Keratinocyte (primary cell): ENCODE measurements at regions not wholly inside any gene's neighbourhood (a gene's known extent, or its start where the extent isn't known, plus 50 kb on each side); places are given as distances from the start of the nearest gene placed in this dataset.

ENCODE experiments used
- DNase-seq: peaks from one replicate; pipeline ENCODE4 v3.0.0-alpha.2; 2011; ENCODE audit warnings: low read depth, missing footprints, low spot score
- FAIRE-seq: peaks from 2 replicates; lab custom pipeline; 2011; peaks lifted over from hg19 to GRCh38; lab: Jason Lieb, UNC
- H2AFZ ChIP-seq: 2 replicates; pipeline ENCODE4 v1.6.0; 2012; ENCODE audit warnings: low read length, control low read depth, inconsistent platforms; ENCODE audit not compliant: control insufficient read depth
- H3K27ac ChIP-seq: 2 replicates; pipeline ENCODE4 v1.5.1; 2011; ENCODE audit warnings: low read length; ENCODE audit not compliant: control insufficient read depth, insufficient read depth
- H3K27me3 ChIP-seq: 3 replicates; pipeline ENCODE4 v1.6.0; 2011; ENCODE audit warnings: low read length; ENCODE audit not compliant: control insufficient read depth, insufficient read depth; ENCODE audit errors: extremely low read depth
- H3K36me3 ChIP-seq, 2 experiments: 2 replicates in 1 of 2; 3 replicates in 1 of 2; pipeline ENCODE4 v1.5.1; 2011; ENCODE audit warnings: low read length in 2 of 2, mild to moderate bottlenecking in 1 of 2; ENCODE audit not compliant: control insufficient read depth in 2 of 2, insufficient read depth in 2 of 2; ENCODE audit errors: extremely low read depth in 1 of 2
- H3K4me1 ChIP-seq: 3 replicates; pipeline ENCODE4 v1.5.1; 2011; ENCODE audit warnings: low read length; ENCODE audit not compliant: control insufficient read depth, insufficient read depth; ENCODE audit errors: extremely low read depth
- H3K4me2 ChIP-seq: 3 replicates; pipeline ENCODE4 v1.6.0; 2011; ENCODE audit warnings: low read depth, low read length; ENCODE audit not compliant: control insufficient read depth, insufficient read depth; ENCODE audit errors: extremely low read depth
- H3K4me3 ChIP-seq, 3 experiments: fragments of 200-600 bp in 1 of 3; sonication (generic) in 1 of 3; 2 replicates in 2 of 3; 3 replicates in 1 of 3; pipeline ENCODE4 v1.5.1; 2011 to 2016; ENCODE audit warnings: low read length in 3 of 3, mild to moderate bottlenecking in 3 of 3, control low read depth in 2 of 3, inconsistent platforms in 1 of 3, low read depth in 1 of 3, mixed read lengths in 1 of 3, mixed run types in 1 of 3, moderate library complexity in 1 of 3; ENCODE audit not compliant: control insufficient read depth in 2 of 3, insufficient read depth in 2 of 3; ENCODE audit errors: extremely low read depth in 1 of 3
- H3K79me2 ChIP-seq: 2 replicates; pipeline ENCODE4 v1.6.0; 2012; ENCODE audit warnings: low read length; ENCODE audit not compliant: control insufficient read depth, insufficient read depth
- H3K9ac ChIP-seq: 3 replicates; pipeline ENCODE4 v1.6.0; 2011; ENCODE audit warnings: low read length; ENCODE audit not compliant: control insufficient read depth, insufficient read depth; ENCODE audit errors: extremely low read depth
- H3K9me1 ChIP-seq: 3 replicates; pipeline ENCODE4 v1.6.0; 2011; ENCODE audit warnings: low read length; ENCODE audit not compliant: control insufficient read depth, insufficient read depth; ENCODE audit errors: extremely low read depth
- H3K9me3 ChIP-seq: 2 replicates; pipeline ENCODE4 v1.5.1; 2012; ENCODE audit warnings: low read depth, low read length; ENCODE audit not compliant: control insufficient read depth
- H4K20me1 ChIP-seq: 3 replicates; pipeline ENCODE4 v1.6.0; 2011; ENCODE audit warnings: low read length; ENCODE audit not compliant: control insufficient read depth, insufficient read depth; ENCODE audit errors: extremely low read depth
- CTCF ChIP-seq, 3 experiments: IDR thresholded peaks in 1 of 3; conservative IDR thresholded peaks in 1 of 3; optimal IDR thresholded peaks in 1 of 3; 2 replicates in 2 of 3; 3 replicates in 1 of 3; pipeline versions ENCODE3 to v1.5.1; 2011; ENCODE audit warnings: low read length in 3 of 3, mild to moderate bottlenecking in 3 of 3, moderate library complexity in 2 of 3, control low read depth in 1 of 3, inconsistent platforms in 1 of 3; ENCODE audit not compliant: insufficient read depth in 2 of 3; ENCODE audit errors: extremely low read depth in 1 of 3
- EZH2 ChIP-seq: IDR thresholded peaks from one replicate; pipeline ENCODE4 v1.6.1; 2012; ENCODE audit warnings: inconsistent platforms, mild to moderate bottlenecking, low read length, moderate library complexity
- dilution Hi-C: fragments of 300-500 bp; cut with MboI; formaldehyde crosslinking; loops from one replicate; pipeline ENCODE4 v1.7.0; 2020; ENCODE audit warnings: low sequenced_read_pairs; ENCODE audit not compliant: extremely low pct_ligation_motif_present

GRCh38 chr3:27591312-27592210, 107.4 kb upstream of the SLC4A7 start:
- Histone ChIP-seq H3K36me3 (no peaks in the 10 kb centered on the region), H3K4me1 (peaks cover 27% of the 10 kb centered on the region), H4K20me1 (no peaks in the 10 kb centered on the region), H3K27ac (no peak overlapping the region), H3K4me3 (no peak overlapping the region), H3K79me2 (no peaks in the 10 kb centered on the region), H3K9me3 (no peaks in the 10 kb centered on the region), H3K4me2 (no peak overlapping the region), H3K9ac (no peak overlapping the region), H2AFZ (peak overlapping the region; percentile 84), H3K9me1 (no peaks in the 10 kb centered on the region), H3K27me3 (no peaks in the 10 kb centered on the region)
- FAIRE-seq (no peak), DNase-seq (no peak)
- no peak for TF ChIP-seq CTCF (optimal IDR thresholded peaks at IDR 0.05 in 1 of 3, IDR thresholded peaks at IDR 0.05 in 1 of 3, conservative IDR thresholded peaks at IDR 0.05 in 1 of 3; ENCODE audit: extremely low read depth in 1 of 3, insufficient read depth in 2 of 3, low read length in 3 of 3)
- TF ChIP-seq EZH2, result no peak
- dilution Hi-C loops, result no loop called here

GRCh38 chr3:27590437-27591298, 106.5 kb upstream of the SLC4A7 start:
- Histone ChIP-seq H3K4me2 (peak overlapping the region; percentile 49), H3K36me3 (no peaks in the 10 kb centered on the region), H4K20me1 (no peaks in the 10 kb centered on the region), H3K79me2 (no peaks in the 10 kb centered on the region), H3K4me1 (peaks cover 29% of the 10 kb centered on the region), H3K9me3 (no peaks in the 10 kb centered on the region), H3K27me3 (no peaks in the 10 kb centered on the region), H3K27ac (peak overlapping the region; percentile 17), H2AFZ (peak overlapping the region; percentile 84), H3K9ac (no peak overlapping the region), H3K4me3 (no peak overlapping the region), H3K9me1 (no peaks in the 10 kb centered on the region)
- DNase-seq (no peak), FAIRE-seq (peak; percentile 36)
- dilution Hi-C loops, result no loop called here
- TF ChIP-seq EZH2 (no peak), CTCF (optimal IDR thresholded peaks at IDR 0.05 in 1 of 3, IDR thresholded peaks at IDR 0.05 in 1 of 3, conservative IDR thresholded peaks at IDR 0.05 in 1 of 3; ENCODE audit: extremely low read depth in 1 of 3, insufficient read depth in 2 of 3, low read length in 3 of 3) (no peak)
